Neural crest cell (in vitro differentiated cells): ENCODE measurements at regions not wholly inside any gene's neighbourhood (a gene's known extent, or its start where the extent isn't known, plus 50 kb on each side); places are given as distances from the start of the nearest gene placed in this dataset.

Experiments
- DNase-seq: peaks from one replicate; pipeline ENCODE4 v3.0.0; 2021; ENCODE audit warnings: low read depth, mixed read lengths, low spot score
- H3K27ac Mint-ChIP-seq: one replicate; pipeline ENCODE4 v1.8.0; 2021; ENCODE audit warnings: mild to moderate bottlenecking, mixed read lengths; ENCODE audit not compliant: unreplicated experiment
- H3K27me3 Mint-ChIP-seq: 2 replicates; pipeline ENCODE4 v1.8.0; 2021; ENCODE audit warnings: low read depth, mild to moderate bottlenecking, mixed read lengths
- H3K36me3 Mint-ChIP-seq: 2 replicates; pipeline ENCODE4 v1.8.0; 2021; ENCODE audit warnings: low read depth, mild to moderate bottlenecking, mixed read lengths
- H3K4me1 Mint-ChIP-seq: 2 replicates; pipeline ENCODE4 v1.8.0; 2021; ENCODE audit warnings: mixed read lengths
- H3K4me3 Mint-ChIP-seq: one replicate; pipeline ENCODE4 v1.8.0; 2021; ENCODE audit warnings: mild to moderate bottlenecking, mixed read lengths
- H3K9me3 Mint-ChIP-seq: 2 replicates; pipeline ENCODE4 v1.8.0; 2021; ENCODE audit warnings: mixed read lengths
- TF ChIP-seq, protein P1 (sequence below): fragments of 200-600 bp; sonication (generic); conservative IDR thresholded peaks from 2 replicates; pipeline ENCODE4 v1.5.0; 2021; ENCODE audit warnings: antibody characterized with exemption, mild to moderate bottlenecking

GRCh38 chr2:145044491-145044890 lies 524.6 kb upstream of the ZEB2 start:
- no peak for DNase-seq
- H3K9me3 Mint-ChIP-seq, result peaks cover 4% of the 10 kb centered on the region
- no peak overlapping the region for H3K27ac Mint-ChIP-seq
- H3K27me3 Mint-ChIP-seq, result no peaks in the 10 kb centered on the region
- TF ChIP-seq, protein P1, sequence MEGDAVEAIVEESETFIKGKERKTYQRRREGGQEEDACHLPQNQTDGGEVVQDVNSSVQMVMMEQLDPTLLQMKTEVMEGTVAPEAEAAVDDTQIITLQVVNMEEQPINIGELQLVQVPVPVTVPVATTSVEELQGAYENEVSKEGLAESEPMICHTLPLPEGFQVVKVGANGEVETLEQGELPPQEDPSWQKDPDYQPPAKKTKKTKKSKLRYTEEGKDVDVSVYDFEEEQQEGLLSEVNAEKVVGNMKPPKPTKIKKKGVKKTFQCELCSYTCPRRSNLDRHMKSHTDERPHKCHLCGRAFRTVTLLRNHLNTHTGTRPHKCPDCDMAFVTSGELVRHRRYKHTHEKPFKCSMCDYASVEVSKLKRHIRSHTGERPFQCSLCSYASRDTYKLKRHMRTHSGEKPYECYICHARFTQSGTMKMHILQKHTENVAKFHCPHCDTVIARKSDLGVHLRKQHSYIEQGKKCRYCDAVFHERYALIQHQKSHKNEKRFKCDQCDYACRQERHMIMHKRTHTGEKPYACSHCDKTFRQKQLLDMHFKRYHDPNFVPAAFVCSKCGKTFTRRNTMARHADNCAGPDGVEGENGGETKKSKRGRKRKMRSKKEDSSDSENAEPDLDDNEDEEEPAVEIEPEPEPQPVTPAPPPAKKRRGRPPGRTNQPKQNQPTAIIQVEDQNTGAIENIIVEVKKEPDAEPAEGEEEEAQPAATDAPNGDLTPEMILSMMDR, result no peak
- no peaks in the 10 kb centered on the region for H3K4me1 Mint-ChIP-seq
- no peaks in the 10 kb centered on the region for H3K36me3 Mint-ChIP-seq
- H3K4me3 Mint-ChIP-seq, result no peak overlapping the region

- H3K36me3 Mint-ChIP-seq, result no peaks in the 10 kb centered on the region
- H3K27ac Mint-ChIP-seq, result no peak overlapping the region
- peaks cover 5% of the 10 kb centered on the region for H3K9me3 Mint-ChIP-seq
- no peaks in the 10 kb centered on the region for H3K4me1 Mint-ChIP-seq
- no peak for DNase-seq
- TF ChIP-seq, protein P1, result no peak
- no peak overlapping the region for H3K4me3 Mint-ChIP-seq
- H3K27me3 Mint-ChIP-seq, result no peaks in the 10 kb centered on the region
These were observed 523.5 kb upstream of the ZEB2 start for GRCh38 chr2:145043399-145043834.

GRCh38 chr2:145041706-145042105 lies 521.8 kb upstream of the ZEB2 start:
- TF ChIP-seq, protein P1, result no peak

DNA sequence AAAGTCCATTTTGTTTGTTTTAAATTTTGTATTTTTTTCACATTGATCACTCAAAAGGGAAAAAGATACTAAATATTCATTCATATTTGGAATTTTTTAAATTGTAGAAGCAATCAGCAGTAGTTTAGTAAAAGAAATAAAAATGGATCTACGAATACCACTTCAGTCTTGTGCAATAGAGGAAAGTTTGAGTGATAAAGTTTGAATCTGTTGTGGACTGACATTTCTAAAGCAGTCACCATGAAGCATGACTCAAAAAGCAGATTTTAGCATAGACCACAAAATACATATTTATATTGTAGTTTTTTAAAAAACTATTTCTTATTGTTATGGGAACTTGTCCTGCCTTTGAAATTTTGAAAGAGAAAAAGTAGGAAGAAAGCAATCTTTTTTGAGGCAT lies 520.5 kb upstream of the ZEB2 start:
- no peaks in the 10 kb centered on the region for H3K36me3 Mint-ChIP-seq
- H3K27me3 Mint-ChIP-seq, result no peaks in the 10 kb centered on the region
- H3K4me3 Mint-ChIP-seq, result no peak overlapping the region
- no peak overlapping the region for H3K27ac Mint-ChIP-seq
- no peak for DNase-seq
- TF ChIP-seq, protein P1, result no peak
- H3K4me1 Mint-ChIP-seq, result no peaks in the 10 kb centered on the region
- H3K9me3 Mint-ChIP-seq, result peaks cover 5% of the 10 kb centered on the region

More at GRCh38 chr2:145041706-145042105, 521.8 kb upstream of the ZEB2 start:
- Mint-ChIP-seq H3K27me3 (no peaks in the 10 kb centered on the region), H3K36me3 (no peaks in the 10 kb centered on the region), H3K4me1 (no peaks in the 10 kb centered on the region), H3K4me3 (no peak overlapping the region), H3K9me3 (peaks cover 5% of the 10 kb centered on the region), H3K27ac (no peak overlapping the region)
- no peak for DNase-seq

- DNase-seq, result no peak
- Mint-ChIP-seq H3K4me3 (no peak overlapping the region), H3K9me3 (peaks cover 5% of the 10 kb centered on the region), H3K27ac (no peak overlapping the region), H3K27me3 (no peaks in the 10 kb centered on the region), H3K36me3 (no peaks in the 10 kb centered on the region), H3K4me1 (no peaks in the 10 kb centered on the region)
- TF ChIP-seq, protein P1, result no peak
These were observed 518.2 kb upstream of the ZEB2 start for GRCh38 chr2:145038041-145038525.
